ENCODE measurements at regions not wholly inside any gene's neighbourhood (a gene's known extent, or its start where the extent isn't known, plus 50 kb on each side); places are given as distances from the start of the nearest gene placed in this dataset.

- TF ChIP-seq, protein P1, sequence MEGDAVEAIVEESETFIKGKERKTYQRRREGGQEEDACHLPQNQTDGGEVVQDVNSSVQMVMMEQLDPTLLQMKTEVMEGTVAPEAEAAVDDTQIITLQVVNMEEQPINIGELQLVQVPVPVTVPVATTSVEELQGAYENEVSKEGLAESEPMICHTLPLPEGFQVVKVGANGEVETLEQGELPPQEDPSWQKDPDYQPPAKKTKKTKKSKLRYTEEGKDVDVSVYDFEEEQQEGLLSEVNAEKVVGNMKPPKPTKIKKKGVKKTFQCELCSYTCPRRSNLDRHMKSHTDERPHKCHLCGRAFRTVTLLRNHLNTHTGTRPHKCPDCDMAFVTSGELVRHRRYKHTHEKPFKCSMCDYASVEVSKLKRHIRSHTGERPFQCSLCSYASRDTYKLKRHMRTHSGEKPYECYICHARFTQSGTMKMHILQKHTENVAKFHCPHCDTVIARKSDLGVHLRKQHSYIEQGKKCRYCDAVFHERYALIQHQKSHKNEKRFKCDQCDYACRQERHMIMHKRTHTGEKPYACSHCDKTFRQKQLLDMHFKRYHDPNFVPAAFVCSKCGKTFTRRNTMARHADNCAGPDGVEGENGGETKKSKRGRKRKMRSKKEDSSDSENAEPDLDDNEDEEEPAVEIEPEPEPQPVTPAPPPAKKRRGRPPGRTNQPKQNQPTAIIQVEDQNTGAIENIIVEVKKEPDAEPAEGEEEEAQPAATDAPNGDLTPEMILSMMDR (IDR thresholded peaks at IDR 0.05; ENCODE audit: low read length), result no peak
- TF ChIP-seq EZH2 (optimal IDR thresholded peaks at IDR 0.05; ENCODE audit: low read depth, low read length), result no peak
- TF ChIP-seq EZH2phosphoT487 (IDR thresholded peaks at IDR 0.05; ENCODE audit: low read length), result no peak
- H3K9me2 ChIP-seq (replicated peaks; ENCODE audit: insufficient read depth, low read length), result no peaks in the 10 kb centered on the region
Measured at GRCh38 chr22:27628341-27628740, 173.2 kb downstream of the MN1 start.

GRCh38 chr22:27628891-27629631 is 172.5 kb downstream of the MN1 start:
- Histone ChIP-seq H3K79me2 (ENCODE audit: low read length) (no peaks in the 10 kb centered on the region), H2AFZ (ENCODE audit: low read length) (no peak overlapping the region), H3K4me1 (ENCODE audit: low read length) (no peaks in the 10 kb centered on the region), H4K20me1 (ENCODE audit: insufficient read depth, low read length) (no peaks in the 10 kb centered on the region), H3K9me2 (replicated peaks; ENCODE audit: insufficient read depth, low read length) (no peaks in the 10 kb centered on the region), H3K27ac (ENCODE audit: low read length) (no peak overlapping the region), H3K9me3 (replicated peaks; ENCODE audit: insufficient read depth, low read length) (no peaks in the 10 kb centered on the region), H3K9ac (ENCODE audit: low read length) (no peak overlapping the region), H3K36me3 (replicated peaks; ENCODE audit: insufficient read depth, low read length) (no peaks in the 10 kb centered on the region), H3K4me2 (ENCODE audit: low read depth, low read length) (no peak overlapping the region), H3K27me3 (replicated peaks; ENCODE audit: insufficient read depth, low read length) (peaks cover 37% of the 10 kb centered on the region), H3K4me3 (ENCODE audit: low read length) (no peak overlapping the region), H3F3A (ENCODE audit: insufficient read depth, low read length) (no peaks in the 10 kb centered on the region)
- TF ChIP-seq, protein P1 (IDR thresholded peaks at IDR 0.05; ENCODE audit: low read length), result no peak
- TF ChIP-seq EZH2 (optimal IDR thresholded peaks at IDR 0.05; ENCODE audit: low read depth, low read length) (no peak), EZH2phosphoT487 (IDR thresholded peaks at IDR 0.05; ENCODE audit: low read length) (no peak)
- no peak for DNase-seq

More at GRCh38 chr22:27628341-27628740, 173.2 kb downstream of the MN1 start:
- Histone ChIP-seq H3K36me3 (replicated peaks; ENCODE audit: insufficient read depth, low read length) (no peaks in the 10 kb centered on the region), H3F3A (ENCODE audit: insufficient read depth, low read length) (no peaks in the 10 kb centered on the region), H3K4me2 (ENCODE audit: low read depth, low read length) (no peak overlapping the region), H3K4me3 (ENCODE audit: low read length) (no peak overlapping the region), H4K20me1 (ENCODE audit: insufficient read depth, low read length) (no peaks in the 10 kb centered on the region), H3K4me1 (ENCODE audit: low read length) (no peaks in the 10 kb centered on the region), H3K9ac (ENCODE audit: low read length) (no peak overlapping the region), H3K27ac (ENCODE audit: low read length) (no peak overlapping the region), H2AFZ (ENCODE audit: low read length) (no peak overlapping the region), H3K9me3 (replicated peaks; ENCODE audit: insufficient read depth, low read length) (no peaks in the 10 kb centered on the region), H3K79me2 (ENCODE audit: low read length) (no peaks in the 10 kb centered on the region), H3K27me3 (replicated peaks; ENCODE audit: insufficient read depth, low read length) (peaks cover 37% of the 10 kb centered on the region)
- no peak for DNase-seq

DNA sequence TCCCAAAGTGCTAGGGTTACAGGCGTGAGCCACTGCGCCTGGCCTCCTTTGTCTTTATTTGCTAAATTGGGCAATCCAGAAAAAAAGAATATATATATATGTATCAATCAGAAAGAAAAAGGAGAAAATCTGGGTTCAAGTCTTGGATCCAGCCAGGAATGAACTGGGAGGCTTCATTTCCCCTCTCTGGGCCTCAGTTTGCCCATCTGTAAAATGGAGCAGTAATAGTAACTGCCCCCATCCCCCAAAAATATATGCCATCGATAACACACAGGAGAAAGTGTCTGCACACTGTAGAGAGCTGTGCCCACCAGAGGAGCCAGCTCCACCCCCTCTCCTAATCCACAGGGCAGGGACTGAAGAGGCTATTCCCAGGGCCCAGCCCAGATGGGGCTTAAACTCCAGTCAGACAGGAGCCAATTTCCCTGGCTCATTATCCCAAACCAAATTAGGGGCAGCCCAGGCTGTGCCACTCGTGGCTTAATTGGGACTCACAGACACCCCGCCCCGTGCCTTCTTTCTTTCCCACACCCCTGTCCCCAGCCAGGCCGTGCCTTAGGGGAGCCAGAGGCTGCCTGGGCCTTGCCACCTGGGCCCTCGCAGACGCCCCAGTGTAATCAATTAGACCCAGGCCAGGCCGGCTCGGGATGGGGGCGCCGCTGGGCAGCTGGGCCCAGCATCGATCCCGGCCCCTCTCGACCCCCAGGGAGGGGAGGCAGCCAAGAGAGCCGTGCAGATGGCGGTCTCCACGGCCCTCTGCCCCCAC is 171.5 kb downstream of the MN1 start:
- H3F3A ChIP-seq (ENCODE audit: insufficient read depth, low read length), result no peaks in the 10 kb centered on the region
- no peak overlapping the region for H3K4me3 ChIP-seq (ENCODE audit: low read length)
- no peak for DNase-seq
- H3K4me1 ChIP-seq (ENCODE audit: low read length), result no peaks in the 10 kb centered on the region
- H4K20me1 ChIP-seq (ENCODE audit: insufficient read depth, low read length), result no peaks in the 10 kb centered on the region
- no peak overlapping the region for H3K9ac ChIP-seq (ENCODE audit: low read length)
- peaks cover 37% of the 10 kb centered on the region for H3K27me3 ChIP-seq (replicated peaks; ENCODE audit: insufficient read depth, low read length)
- TF ChIP-seq EZH2phosphoT487 (IDR thresholded peaks at IDR 0.05; ENCODE audit: low read length) (no peak), EZH2 (optimal IDR thresholded peaks at IDR 0.05; ENCODE audit: low read depth, low read length) (no peak)
- TF ChIP-seq, protein P1 (IDR thresholded peaks at IDR 0.05; ENCODE audit: low read length), result no peak
- H3K9me2 ChIP-seq (replicated peaks; ENCODE audit: insufficient read depth, low read length), result no peaks in the 10 kb centered on the region
- H3K27ac ChIP-seq (ENCODE audit: low read length), result no peak overlapping the region
- no peaks in the 10 kb centered on the region for H3K36me3 ChIP-seq (replicated peaks; ENCODE audit: insufficient read depth, low read length)
- no peaks in the 10 kb centered on the region for H3K79me2 ChIP-seq (ENCODE audit: low read length)
- H2AFZ ChIP-seq (ENCODE audit: low read length), result no peak overlapping the region
- no peaks in the 10 kb centered on the region for H3K9me3 ChIP-seq (replicated peaks; ENCODE audit: insufficient read depth, low read length)
- H3K4me2 ChIP-seq (ENCODE audit: low read depth, low read length), result no peak overlapping the region

Data from MM.1S (cell line).